Breast epithelium (tissue), 3 donors: ENCODE measurements at regions not wholly inside any gene's neighbourhood (a gene's known extent, or its start where the extent isn't known, plus 50 kb on each side); places are given as distances from the start of the nearest gene placed in this dataset.

Experiments used
- CTCF ChIP-seq, 3 donors: fragments of 450-650 bp; IDR thresholded peaks; one replicate each; pipeline ENCODE4 v1.5.1; 2016 to 2017; ENCODE audit warnings: antibody characterized with exemption in 3 of 3, mild to moderate bottlenecking in 3 of 3, moderate library complexity in 3 of 3
- POLR2A ChIP-seq: fragments of 450-650 bp; IDR thresholded peaks from one replicate; pipeline ENCODE4 v1.6.1; 2016; ENCODE audit warnings: antibody characterized with exemption, mild to moderate bottlenecking, moderate library complexity
- POLR2AphosphoS5 ChIP-seq, 3 donors: sonication (generic); formaldehyde crosslinking; IDR thresholded peaks; one replicate each; pipeline ENCODE4 v1.6.1; 2017; ENCODE audit warnings: antibody characterized with exemption in 3 of 3

- TF ChIP-seq CTCF (IDR thresholded peaks at IDR 0.05) (no peak), POLR2A (no peak), POLR2AphosphoS5 (IDR thresholded peaks at IDR 0.05) (no peak)
Observed at GRCh38 chr14:71397371-71397770, 490.1 kb downstream of the PCNX1 start.
